HFFc6 (cell line): ENCODE measurements at regions not wholly inside any gene's neighbourhood (a gene's known extent, or its start where the extent isn't known, plus 50 kb on each side); places are given as distances from the start of the nearest gene placed in this dataset.

Source experiments
- DNase-seq: peaks from one replicate; pipeline ENCODE4 v3.0.0-alpha.2; 2018
- H3K27ac Mint-ChIP-seq: 2 replicates; pipeline ENCODE4 v1.8.0; 2020; ENCODE audit warnings: mild to moderate bottlenecking, mixed read lengths
- H3K27me3 Mint-ChIP-seq: 2 replicates; pipeline ENCODE4 v1.8.0; 2021; ENCODE audit warnings: mild to moderate bottlenecking, moderate library complexity, mixed read lengths; ENCODE audit not compliant: insufficient read depth
- H3K36me3 Mint-ChIP-seq: 2 replicates; pipeline ENCODE4 v1.8.0; 2021; ENCODE audit warnings: low read depth, mixed read lengths
- H3K4me1 Mint-ChIP-seq: 2 replicates; pipeline ENCODE4 v1.8.0; 2020; ENCODE audit warnings: low read depth, mixed read lengths
- H3K4me3 Mint-ChIP-seq: 2 replicates; pipeline ENCODE4 v1.8.0; 2020; ENCODE audit warnings: mild to moderate bottlenecking, moderate library complexity, mixed read lengths
- H3K9me3 Mint-ChIP-seq: 2 replicates; pipeline ENCODE4 v1.8.0; 2020; ENCODE audit warnings: mild to moderate bottlenecking, mixed read lengths
- TF ChIP-seq, protein P1 (sequence below): fragments of 200-600 bp; sonication (generic); IDR thresholded peaks from 2 replicates; pipeline ENCODE4 v1.5.0; 2021; ENCODE audit warnings: antibody characterized with exemption, mild to moderate bottlenecking

DNA sequence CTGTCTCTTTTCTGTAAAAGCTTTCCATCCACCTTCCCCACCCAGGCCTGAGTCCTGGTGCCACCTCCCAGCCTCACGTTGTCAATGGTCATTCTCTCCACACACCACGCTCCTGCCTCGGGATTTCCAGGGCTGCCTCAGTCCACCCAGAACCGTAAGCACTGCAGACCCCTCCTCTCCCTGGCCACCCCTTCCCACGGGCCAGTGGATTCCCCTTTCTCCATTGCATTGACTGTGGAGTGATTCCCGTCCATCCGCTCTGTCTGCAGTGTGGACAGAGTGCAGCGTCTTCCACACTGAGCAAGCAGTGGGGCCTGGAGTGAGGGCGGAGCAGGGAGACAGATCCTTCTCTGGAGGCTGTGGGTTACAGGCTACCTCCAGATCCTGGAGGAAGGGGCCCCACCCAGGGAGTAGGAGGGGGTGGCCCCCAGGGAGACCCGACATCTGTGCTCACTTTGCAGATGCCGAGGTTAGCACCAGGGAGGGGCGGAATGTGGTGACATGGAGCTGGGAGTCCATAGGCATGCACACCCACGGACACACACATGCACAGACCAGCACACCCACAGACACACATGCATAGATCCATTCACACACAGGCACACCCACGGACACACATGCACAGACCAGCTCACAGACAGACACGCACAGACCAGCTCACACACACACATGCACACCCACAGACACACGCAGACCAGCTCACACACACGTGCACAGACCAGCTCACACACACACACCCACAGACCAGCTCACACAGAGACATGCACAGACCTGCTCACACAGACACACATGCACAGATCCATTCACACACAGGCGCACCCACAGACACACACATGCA, 109.6 kb upstream of the B3GAT1 start:
- H3K4me3 Mint-ChIP-seq = no peak overlapping the region
- peaks cover 10% of the 10 kb centered on the region for H3K36me3 Mint-ChIP-seq
- H3K9me3 Mint-ChIP-seq = peaks cover 76% of the 10 kb centered on the region
- peaks cover 3% of the 10 kb centered on the region; the same call in 1 of the 2 replicates for H3K27me3 Mint-ChIP-seq
- H3K4me1 Mint-ChIP-seq = no peaks in the 10 kb centered on the region
- DNase-seq = no peak
- no peak overlapping the region for H3K27ac Mint-ChIP-seq
- TF ChIP-seq, protein P1, sequence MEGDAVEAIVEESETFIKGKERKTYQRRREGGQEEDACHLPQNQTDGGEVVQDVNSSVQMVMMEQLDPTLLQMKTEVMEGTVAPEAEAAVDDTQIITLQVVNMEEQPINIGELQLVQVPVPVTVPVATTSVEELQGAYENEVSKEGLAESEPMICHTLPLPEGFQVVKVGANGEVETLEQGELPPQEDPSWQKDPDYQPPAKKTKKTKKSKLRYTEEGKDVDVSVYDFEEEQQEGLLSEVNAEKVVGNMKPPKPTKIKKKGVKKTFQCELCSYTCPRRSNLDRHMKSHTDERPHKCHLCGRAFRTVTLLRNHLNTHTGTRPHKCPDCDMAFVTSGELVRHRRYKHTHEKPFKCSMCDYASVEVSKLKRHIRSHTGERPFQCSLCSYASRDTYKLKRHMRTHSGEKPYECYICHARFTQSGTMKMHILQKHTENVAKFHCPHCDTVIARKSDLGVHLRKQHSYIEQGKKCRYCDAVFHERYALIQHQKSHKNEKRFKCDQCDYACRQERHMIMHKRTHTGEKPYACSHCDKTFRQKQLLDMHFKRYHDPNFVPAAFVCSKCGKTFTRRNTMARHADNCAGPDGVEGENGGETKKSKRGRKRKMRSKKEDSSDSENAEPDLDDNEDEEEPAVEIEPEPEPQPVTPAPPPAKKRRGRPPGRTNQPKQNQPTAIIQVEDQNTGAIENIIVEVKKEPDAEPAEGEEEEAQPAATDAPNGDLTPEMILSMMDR = no peak

DNA sequence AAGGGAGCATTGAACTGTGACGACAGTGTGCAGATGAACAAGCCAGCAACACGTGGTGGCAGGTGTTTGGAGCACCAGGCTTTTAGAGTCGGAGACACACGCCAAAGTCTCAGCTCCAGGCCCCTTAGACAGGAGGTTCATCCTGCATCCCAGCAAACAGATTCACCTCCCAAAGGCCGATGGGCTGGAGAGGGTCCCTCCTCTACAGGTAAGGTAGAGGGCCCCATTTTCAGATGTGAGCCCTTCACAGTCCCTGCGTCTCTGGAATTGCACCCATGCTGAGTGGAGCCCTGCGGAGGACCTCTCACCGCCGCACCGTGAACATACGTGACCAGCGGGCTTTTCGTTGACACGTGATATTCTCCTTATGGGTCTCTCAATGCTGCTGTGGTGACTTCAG, 109.0 kb upstream of the B3GAT1 start:
- Mint-ChIP-seq H3K27me3 (peaks cover 3% of the 10 kb centered on the region; the same call in 1 of the 2 replicates), H3K4me1 (no peaks in the 10 kb centered on the region), H3K27ac (no peak overlapping the region), H3K36me3 (peaks cover 10% of the 10 kb centered on the region), H3K9me3 (peaks cover 71% of the 10 kb centered on the region), H3K4me3 (no peak overlapping the region)
- no peak for DNase-seq
- TF ChIP-seq, protein P1 = no peak

DNA sequence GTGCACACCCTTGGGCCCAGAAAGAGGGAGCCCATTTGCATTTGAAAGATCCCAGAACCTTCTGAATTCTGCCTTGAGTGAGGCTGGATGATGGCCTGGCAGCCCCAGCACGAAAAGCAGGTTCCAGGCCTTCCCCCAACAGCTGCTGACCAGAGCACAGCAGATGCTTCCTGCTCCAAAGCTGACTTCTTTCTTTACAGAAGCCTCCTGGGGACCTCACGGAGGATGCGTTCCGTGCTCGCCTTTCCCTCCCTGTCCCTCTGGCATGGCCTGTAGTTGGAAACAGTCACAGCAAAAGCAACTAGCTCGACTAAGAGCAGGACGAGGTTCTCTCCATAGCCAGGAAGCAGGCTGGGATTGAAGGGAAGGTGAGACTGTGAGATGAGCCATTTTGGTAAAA, 107.7 kb upstream of the B3GAT1 start:
- H3K27me3 Mint-ChIP-seq = peaks cover 3% of the 10 kb centered on the region; the same call in 1 of the 2 replicates
- H3K36me3 Mint-ChIP-seq = peaks cover 10% of the 10 kb centered on the region

DNA sequence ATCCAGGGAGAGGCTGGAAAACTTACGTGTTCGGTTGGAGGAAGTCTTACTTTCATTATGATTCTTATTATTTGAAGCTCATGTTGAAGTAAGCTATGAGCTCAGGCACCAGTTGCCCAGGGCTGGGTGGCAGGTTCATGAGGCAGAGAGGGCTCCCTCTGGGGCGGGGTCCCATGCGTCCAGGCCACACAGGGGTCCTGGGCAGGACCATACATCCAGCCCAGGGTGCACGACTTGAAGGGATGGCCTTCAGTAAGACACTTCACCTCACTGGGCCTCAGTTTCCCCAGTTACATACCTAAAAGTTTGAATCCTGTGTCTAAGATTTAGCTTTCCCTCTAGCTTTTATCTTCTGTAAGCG, 107.3 kb upstream of the B3GAT1 start:
- no peak overlapping the region for H3K27ac Mint-ChIP-seq
- TF ChIP-seq, protein P1 = no peak
- DNase-seq = no peak
- no peak overlapping the region for H3K4me3 Mint-ChIP-seq
- H3K36me3 Mint-ChIP-seq = peaks cover 10% of the 10 kb centered on the region
- H3K9me3 Mint-ChIP-seq = peaks cover 69% of the 10 kb centered on the region
- H3K4me1 Mint-ChIP-seq = no peaks in the 10 kb centered on the region
- H3K27me3 Mint-ChIP-seq = peaks cover 3% of the 10 kb centered on the region; the same call in 1 of the 2 replicates

More for the DNA sequence above, 107.7 kb upstream of the B3GAT1 start:
- TF ChIP-seq, protein P1 = no peak
- peaks cover 70% of the 10 kb centered on the region for H3K9me3 Mint-ChIP-seq
- H3K4me3 Mint-ChIP-seq = no peak overlapping the region
- no peak for DNase-seq
- no peak overlapping the region for H3K27ac Mint-ChIP-seq
- H3K4me1 Mint-ChIP-seq = no peaks in the 10 kb centered on the region

DNA sequence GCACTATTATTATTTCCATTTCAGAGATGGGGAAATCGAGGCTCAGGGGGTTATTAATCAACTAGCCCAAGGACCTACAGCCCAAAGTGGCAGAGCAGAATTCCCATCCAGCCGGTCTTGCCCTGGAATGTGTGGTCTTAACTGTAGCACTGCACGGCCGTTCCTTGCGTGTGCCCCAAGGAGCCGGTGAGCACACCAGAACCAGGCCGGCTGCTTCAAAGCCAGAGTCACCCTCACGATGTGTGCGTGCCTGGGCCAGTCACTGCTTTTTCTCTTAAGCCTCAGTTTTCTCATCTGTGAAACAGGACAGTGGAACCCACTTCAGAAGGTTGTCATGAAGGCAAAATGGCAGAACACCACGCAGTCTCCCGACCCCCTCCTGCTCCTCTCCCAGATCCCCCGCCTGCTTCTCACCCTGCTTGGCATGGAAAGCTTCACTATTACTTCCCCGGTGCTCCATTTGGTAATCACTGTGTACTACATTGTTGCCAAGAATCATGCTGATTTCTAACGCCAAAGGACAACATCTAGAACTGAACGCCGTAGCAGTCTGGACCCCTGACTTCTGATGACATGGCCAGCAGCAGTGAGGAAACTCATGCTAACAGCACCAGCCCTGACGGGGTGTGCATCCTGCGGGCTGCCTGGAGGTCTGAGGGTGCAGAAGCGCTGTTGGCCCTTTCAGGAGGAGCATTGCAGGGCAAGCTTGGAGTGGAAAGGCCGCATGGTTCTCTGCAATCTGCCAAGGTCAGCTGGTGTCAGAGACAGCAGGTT, 106.8 kb upstream of the B3GAT1 start:
- no peak overlapping the region for H3K27ac Mint-ChIP-seq
- H3K36me3 Mint-ChIP-seq = peaks cover 10% of the 10 kb centered on the region
- no peak for DNase-seq
- TF ChIP-seq, protein P1 = no peak
- H3K4me1 Mint-ChIP-seq = no peaks in the 10 kb centered on the region
- H3K27me3 Mint-ChIP-seq = peaks cover 3% of the 10 kb centered on the region; the same call in 1 of the 2 replicates
- H3K4me3 Mint-ChIP-seq = no peak overlapping the region
- peaks cover 69% of the 10 kb centered on the region for H3K9me3 Mint-ChIP-seq
